SK-N-SH (cell line): ENCODE measurements at regions not wholly inside any gene's neighbourhood (a gene's known extent, or its start where the extent isn't known, plus 50 kb on each side); places are given as distances from the start of the nearest gene placed in this dataset.

Experiments used
- CTCF ChIA-PET: fragments of 300-600, 350-600 bp; formaldehyde crosslinking; extraction: SDS; loops from one replicate; lab custom pipeline; 2021; lab: Yijun Ruan, JAX
- POLR2A ChIA-PET: fragments of 350-600 bp; sonication (Branson Sonifier 250); formaldehyde crosslinking; extraction: SDS; loops from one replicate; lab custom pipeline; 2020; ENCODE audit warnings: antibody characterized with exemption, inconsistent platforms; lab: Yijun Ruan, JAX
- DNase-seq: peaks from one replicate; pipeline ENCODE4 v3.0.0; 2012
- H2AFZ ChIP-seq: fragments of 200-600 bp; sonication (generic); 2 replicates; pipeline ENCODE4 v1.8.1; 2016; ENCODE audit warnings: antibody characterized with exemption, mild to moderate bottlenecking, low read depth
- H3F3A ChIP-seq: fragments of 200-600 bp; sonication (generic); replicated peaks from 2 replicates; pipeline ENCODE3; 2016; ENCODE audit warnings: antibody characterized with exemption, mild to moderate bottlenecking; ENCODE audit not compliant: insufficient read depth
- H3K27ac ChIP-seq, 2 experiments: fragments of 200-500 bp in 1 of 2; fragments of 200-600 bp in 1 of 2; sonication (Bioruptor generic) in 1 of 2; sonication (generic), shearing (Covaris generic) in 1 of 2; 2 replicates each; pipeline versions ENCODE4 v1.5.1 to v1.6.1; 2014 to 2016; ENCODE audit warnings: low read depth in 2 of 2, inconsistent platforms in 1 of 2, low read length in 1 of 2, mild to moderate bottlenecking in 1 of 2, mixed read lengths in 1 of 2
- H3K27me3 ChIP-seq: fragments of 200-600 bp; sonication (generic), shearing (Covaris generic); 2 replicates; pipeline ENCODE4 v1.6.1; 2016; ENCODE audit warnings: mixed run types; ENCODE audit not compliant: insufficient read depth
- H3K36me3 ChIP-seq, 2 experiments: fragments of 200-500 bp in 1 of 2; fragments of 200-600 bp in 1 of 2; sonication (Bioruptor generic) in 1 of 2; sonication (generic) in 1 of 2; replicated peaks in 1 of 2; 2 replicates each; pipeline versions ENCODE3 to v1.5.1; 2014 to 2016; ENCODE audit warnings: low read length in 1 of 2, mild to moderate bottlenecking in 1 of 2; ENCODE audit not compliant: insufficient read depth in 2 of 2, control insufficient read depth in 1 of 2
- H3K4me1 ChIP-seq, 2 experiments: fragments of 200-500 bp in 1 of 2; fragments of 200-600 bp in 1 of 2; sonication (Bioruptor generic) in 1 of 2; sonication (generic), shearing (Covaris generic) in 1 of 2; 2 replicates each; pipeline versions ENCODE4 v1.5.1 to v1.6.1; 2014 to 2016; ENCODE audit warnings: low read depth in 1 of 2, low read length in 1 of 2, mixed run types in 1 of 2; ENCODE audit not compliant: insufficient read depth in 2 of 2, control insufficient read depth in 1 of 2
- H3K4me2 ChIP-seq: fragments of 200-600 bp; sonication (generic), shearing (Covaris generic); 2 replicates; pipeline ENCODE4 v1.6.1; 2017; ENCODE audit warnings: mixed run types
- H3K4me3 ChIP-seq, 2 experiments: fragments of 200-500 bp in 1 of 2; fragments of 200-600 bp in 1 of 2; sonication (Bioruptor generic) in 1 of 2; sonication (generic), shearing (Covaris generic) in 1 of 2; 2 replicates each; pipeline versions ENCODE4 v1.5.1 to v1.8.1; 2014 to 2016; ENCODE audit warnings: low read depth in 2 of 2, inconsistent platforms in 1 of 2, low read length in 1 of 2, mild to moderate bottlenecking in 1 of 2, mixed read lengths in 1 of 2, moderate library complexity in 1 of 2
- H3K79me2 ChIP-seq: fragments of 200-600 bp; sonication (generic); 2 replicates; pipeline ENCODE4 v1.8.1; 2017; ENCODE audit warnings: mild to moderate bottlenecking; ENCODE audit not compliant: insufficient read depth
- H3K9ac ChIP-seq: fragments of 200-600 bp; sonication (generic); 2 replicates; pipeline ENCODE4 v1.6.1; 2017; ENCODE audit warnings: mixed run types
- H3K9me2 ChIP-seq: fragments of 200-600 bp; sonication (generic); 2 replicates; pipeline ENCODE4 v1.6.1; 2017; ENCODE audit warnings: mixed run types
- H3K9me3 ChIP-seq: fragments of 200-600 bp; sonication (generic); 2 replicates; pipeline ENCODE4 v1.6.1; 2017; ENCODE audit warnings: mixed run types, mild to moderate bottlenecking, moderate library complexity
- H4K20me1 ChIP-seq: fragments of 200-600 bp; sonication (generic); 2 replicates; pipeline ENCODE4 v1.6.1; 2017; ENCODE audit warnings: mild to moderate bottlenecking, mixed run types; ENCODE audit not compliant: insufficient read depth
- CHD2 ChIP-seq: fragments of 150-350 bp; IDR thresholded peaks from 2 replicates; pipeline ENCODE4 v1.6.1; 2018; ENCODE audit warnings: low read length; ENCODE audit not compliant: partially characterized antibody
- ELF1 ChIP-seq: IDR thresholded peaks from 2 replicates; pipeline ENCODE4 v1.4.0; 2012
- EP300 ChIP-seq, 2 experiments: IDR thresholded peaks; 2 replicates each; pipeline versions ENCODE4 v1.4.0 to v1.6.1; 2012; ENCODE audit warnings: borderline replicate concordance in 1 of 2, low read depth in 1 of 2, low read length in 1 of 2
- GATA2 ChIP-seq: sonication (generic); formaldehyde crosslinking; IDR thresholded peaks from 2 replicates; pipeline ENCODE4 v1.5.0; 2020; ENCODE audit warnings: mild to moderate bottlenecking, missing genetic modification reagents
- MAX ChIP-seq: IDR thresholded peaks from 2 replicates; pipeline ENCODE4 v1.4.0; 2012; ENCODE audit warnings: low read depth
- MXI1 ChIP-seq: IDR thresholded peaks from 2 replicates; pipeline ENCODE4 v1.6.1; 2012; ENCODE audit warnings: mild to moderate bottlenecking, low read depth, low read length, improper control_type of control experiment
- PBX3 ChIP-seq: IDR thresholded peaks from 2 replicates; pipeline ENCODE4; 2012
- RAD21 ChIP-seq: IDR thresholded peaks from 2 replicates; pipeline ENCODE4 v1.6.1; 2012; ENCODE audit warnings: mild to moderate bottlenecking, low read length
- RFX5 ChIP-seq: IDR thresholded peaks from 2 replicates; pipeline ENCODE4 v1.6.1; 2012; ENCODE audit warnings: mild to moderate bottlenecking, improper control_type of control experiment, low read length
- RXRA ChIP-seq: IDR thresholded peaks from 2 replicates; pipeline ENCODE4 v1.4.0; 2012; ENCODE audit warnings: low read depth, mild to moderate bottlenecking, borderline replicate concordance
- SMC3 ChIP-seq: IDR thresholded peaks from 2 replicates; pipeline ENCODE4 v1.6.1; 2012; ENCODE audit warnings: low read depth, low read length, improper control_type of control experiment
- TCF12 ChIP-seq: IDR thresholded peaks from 2 replicates; pipeline ENCODE4 v1.4.0; 2012
- USF2 ChIP-seq: fragments of 150-350 bp; IDR thresholded peaks from 2 replicates; pipeline ENCODE4 v1.6.1; 2017; ENCODE audit warnings: antibody characterized with exemption, low read length, low read depth, borderline replicate concordance
- ZBTB33 ChIP-seq: IDR thresholded peaks from 2 replicates; pipeline ENCODE4 v1.4.0; 2012; ENCODE audit warnings: low read depth, borderline replicate concordance

GRCh38 chr3:152642658-152643057, 192.3 kb upstream of the P2RY1 start (continued):
- TF ChIP-seq RFX5, result no peak
- no peak for TF ChIP-seq PBX3
- TF ChIP-seq ZBTB33, result no peak

- DNase-seq, result no peak
- Histone ChIP-seq H3K4me1 (no peaks in the 10 kb centered on the region; a peak in 1 of 4 replicates), H3K4me2 (no peak overlapping the region), H2AFZ (no peak overlapping the region), H3K9me3 (no peaks in the 10 kb centered on the region), H3F3A (no peaks in the 10 kb centered on the region), H3K9ac (no peak overlapping the region), H3K79me2 (no peaks in the 10 kb centered on the region), H3K27me3 (no peaks in the 10 kb centered on the region), H3K36me3 (no peaks in the 10 kb centered on the region), H4K20me1 (no peaks in the 10 kb centered on the region), H3K27ac (no peak overlapping the region), H3K4me3 (no peak overlapping the region), H3K9me2 (no peaks in the 10 kb centered on the region)
- no peak for TF ChIP-seq CHD2
- TF ChIP-seq TCF12, result no peak
- no peak for TF ChIP-seq SMC3
- no peak for TF ChIP-seq MAX
- TF ChIP-seq RFX5, result no peak
- TF ChIP-seq EP300 (IDR thresholded peaks at IDR 0.05; ENCODE audit: borderline replicate concordance in 1 of 2, low read depth in 1 of 2, low read length in 1 of 2), result no peak
- no peak for TF ChIP-seq MXI1
- TF ChIP-seq ELF1, result no peak
- TF ChIP-seq RXRA, result no peak
- no peak for TF ChIP-seq USF2
- TF ChIP-seq RAD21, result no peak
- TF ChIP-seq GATA2 (CRISPR knock-in tag), result no peak
- ChIA-PET POLR2A (no interaction called here), CTCF (no interaction called here)
Observed at GRCh38 chr3:152644478-152644877, 190.5 kb upstream of the P2RY1 start.
